NCI-H1092 treated with DMSO at 0.1 percent for 48 hours (cell line): ENCODE measurements at regions not wholly inside any gene's neighbourhood (a gene's known extent, or its start where the extent isn't known, plus 50 kb on each side); places are given as distances from the start of the nearest gene placed in this dataset.
"Not testable (repeated sequence)": the region's sequence is repeated elsewhere in the genome, so short reads cannot be mapped to it uniquely, and the experiment has no call there.

ENCODE experiments used
- DNase-seq: peaks from one replicate; lab custom pipeline; 2025; lab: John Stamatoyannopoulos, UW

- no peak for DNase-seq
Measured at GRCh38 chr18:49694402-49694801, 118.9 kb downstream of the ACAA2 start.

- no peak for DNase-seq
Measured at GRCh38 chr18:49693717-49694005, 119.7 kb downstream of the ACAA2 start.

- DNase-seq = no peak
Measured at GRCh38 chr18:49692906-49693716, 120.2 kb downstream of the ACAA2 start.

GRCh38 chr18:49691177-49691608 lies 122.1 kb downstream of the ACAA2 start:
- no peak for DNase-seq

- no peak for DNase-seq
Measured at GRCh38 chr18:49690312-49690711, 123.0 kb downstream of the ACAA2 start.

GRCh38 chr18:49685231-49685942 lies 123.5 kb downstream of the LIPG start:
- no peak for DNase-seq

- DNase-seq = not testable (repeated sequence)
Measured at GRCh38 chr18:49682803-49683190, 120.9 kb downstream of the LIPG start.

GRCh38 chr18:49682173-49682802 lies 120.4 kb downstream of the LIPG start:
- no peak for DNase-seq

GRCh38 chr18:49681387-49681786 lies 119.5 kb downstream of the LIPG start:
- peak; percentile 34 for DNase-seq

- no peak for DNase-seq
Measured at GRCh38 chr18:49678440-49678839, 116.6 kb downstream of the LIPG start.

- DNase-seq = no peak
Measured at GRCh38 chr18:49677762-49678413, 116.0 kb downstream of the LIPG start.

GRCh38 chr18:49677081-49677480 lies 115.2 kb downstream of the LIPG start:
- no peak for DNase-seq

- no peak for DNase-seq
Measured at GRCh38 chr18:49673281-49673680, 111.4 kb downstream of the LIPG start.

- DNase-seq = no peak
Measured at GRCh38 chr18:49672853-49673252, 111.0 kb downstream of the LIPG start.

- peak; percentile 3 for DNase-seq
Measured at GRCh38 chr18:49669403-49669802, 107.5 kb downstream of the LIPG start.

GRCh38 chr18:49668574-49669275 lies 106.9 kb downstream of the LIPG start:
- peak; percentile 49 for DNase-seq

- no peak for DNase-seq
Measured at GRCh38 chr18:49667462-49667861, 105.6 kb downstream of the LIPG start.

- DNase-seq = no peak
Measured at GRCh38 chr18:49666045-49666775, 104.4 kb downstream of the LIPG start.

GRCh38 chr18:49663899-49664890 lies 102.3 kb downstream of the LIPG start:
- DNase-seq = peak; percentile 5

- no peak for DNase-seq
Measured at GRCh38 chr18:49662506-49662905, 100.6 kb downstream of the LIPG start.
